ENCODE measurements at regions not wholly inside any gene's neighbourhood (a gene's known extent, or its start where the extent isn't known, plus 50 kb on each side); places are given as distances from the start of the nearest gene placed in this dataset.

DNA sequence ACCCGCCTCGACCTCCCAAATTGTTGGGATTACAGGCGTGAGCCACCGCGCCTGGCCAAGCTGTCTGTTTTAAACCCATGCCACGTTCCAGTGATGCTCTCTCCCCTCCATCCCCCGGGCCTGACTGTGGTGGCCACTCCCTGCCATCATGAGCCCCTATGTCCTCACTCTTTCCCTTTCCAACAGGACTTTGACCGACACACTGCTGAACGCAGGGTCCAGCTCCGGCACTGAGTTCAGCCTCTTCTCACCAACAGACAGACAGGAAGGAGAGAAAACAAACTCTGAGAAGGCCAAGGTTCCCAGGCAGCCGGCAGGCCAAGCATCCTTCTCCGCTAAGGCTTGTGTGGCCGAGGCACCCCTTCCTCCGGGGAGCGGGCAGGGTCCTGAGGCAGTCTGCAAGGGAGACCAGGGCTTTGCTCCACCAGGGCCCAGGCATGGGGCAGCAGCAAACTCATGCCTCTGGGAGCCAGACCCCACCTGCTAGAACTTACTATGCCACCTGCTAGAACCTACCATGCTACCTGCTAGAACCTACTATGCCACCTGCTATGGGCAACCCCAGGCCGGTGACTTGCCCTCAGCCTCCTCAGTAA lies 152.7 kb downstream of the CRYBB2 start:
- TF ChIP-seq CTBP2 (IDR thresholded peaks at IDR 0.05; ENCODE audit: borderline replicate concordance, insufficient read depth, insufficient read length, low read length) (no peak), EZH2 (IDR thresholded peaks at IDR 0.05; ENCODE audit: low read depth, low read length, severe bottlenecking) (no peak), EP300 (IDR thresholded peaks at IDR 0.05; ENCODE audit: borderline replicate concordance in 1 of 2, low read depth in 2 of 2, low read length in 2 of 2) (no peak), POLR2A (IDR thresholded peaks at IDR 0.05; ENCODE audit: control extremely low read depth in 1 of 2, low read depth in 2 of 2, low read length in 2 of 2) (no peak), RNF2 (IDR thresholded peaks at IDR 0.05; ENCODE audit: borderline replicate concordance, low read depth, low read length, missing control alignments, poor library complexity, severe bottlenecking) (no peak), SP1 (IDR thresholded peaks at IDR 0.05; ENCODE audit: low read depth, low read length) (no peak), RFX5 (IDR thresholded peaks at IDR 0.05; ENCODE audit: borderline replicate concordance, low read depth, low read length) (no peak), YY1 (IDR thresholded peaks at IDR 0.05; ENCODE audit: low read depth, low read length) (no peak), BACH1 (IDR thresholded peaks at IDR 0.05; ENCODE audit: low read length) (no peak), TAF1 (IDR thresholded peaks at IDR 0.05; ENCODE audit: low read depth, low read length) (no peak)
- TF ChIP-seq, protein P1, sequence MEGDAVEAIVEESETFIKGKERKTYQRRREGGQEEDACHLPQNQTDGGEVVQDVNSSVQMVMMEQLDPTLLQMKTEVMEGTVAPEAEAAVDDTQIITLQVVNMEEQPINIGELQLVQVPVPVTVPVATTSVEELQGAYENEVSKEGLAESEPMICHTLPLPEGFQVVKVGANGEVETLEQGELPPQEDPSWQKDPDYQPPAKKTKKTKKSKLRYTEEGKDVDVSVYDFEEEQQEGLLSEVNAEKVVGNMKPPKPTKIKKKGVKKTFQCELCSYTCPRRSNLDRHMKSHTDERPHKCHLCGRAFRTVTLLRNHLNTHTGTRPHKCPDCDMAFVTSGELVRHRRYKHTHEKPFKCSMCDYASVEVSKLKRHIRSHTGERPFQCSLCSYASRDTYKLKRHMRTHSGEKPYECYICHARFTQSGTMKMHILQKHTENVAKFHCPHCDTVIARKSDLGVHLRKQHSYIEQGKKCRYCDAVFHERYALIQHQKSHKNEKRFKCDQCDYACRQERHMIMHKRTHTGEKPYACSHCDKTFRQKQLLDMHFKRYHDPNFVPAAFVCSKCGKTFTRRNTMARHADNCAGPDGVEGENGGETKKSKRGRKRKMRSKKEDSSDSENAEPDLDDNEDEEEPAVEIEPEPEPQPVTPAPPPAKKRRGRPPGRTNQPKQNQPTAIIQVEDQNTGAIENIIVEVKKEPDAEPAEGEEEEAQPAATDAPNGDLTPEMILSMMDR (IDR thresholded peaks at IDR 0.05; ENCODE audit: control extremely low read depth in 1 of 3, insufficient read depth in 1 of 3, low read depth in 1 of 3, low read length in 3 of 3) = no peak
- TF ChIP-seq, protein P2, sequence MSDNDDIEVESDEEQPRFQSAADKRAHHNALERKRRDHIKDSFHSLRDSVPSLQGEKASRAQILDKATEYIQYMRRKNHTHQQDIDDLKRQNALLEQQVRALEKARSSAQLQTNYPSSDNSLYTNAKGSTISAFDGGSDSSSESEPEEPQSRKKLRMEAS (IDR thresholded peaks at IDR 0.05) = no peak

Measured in H1 (cell line).